Psoas muscle (tissue), 7 donors: ENCODE measurements at regions not wholly inside any gene's neighbourhood (a gene's known extent, or its start where the extent isn't known, plus 50 kb on each side); places are given as distances from the start of the nearest gene placed in this dataset.

Source experiments
- ATAC-seq, 4 donors: fragments of 200-7000 bp; cut with Tn5 transposase; one replicate each; pipeline ENCODE4 v1.9.1; 2020; ENCODE audit warnings: moderate library complexity in 3 of 4, mild to moderate bottlenecking in 2 of 4
- DNase-seq, 2 donors: peaks; one replicate each; pipeline ENCODE4 v3.0.0-alpha.2; 2020
- H3K27ac ChIP-seq: fragments of 200-600 bp; one replicate; pipeline ENCODE4 v1.8.0; 2022
- H3K27me3 ChIP-seq, 3 donors: fragments of 200-600 bp in 1 of 3; one replicate each; pipeline versions ENCODE4 v1.6.1 to v1.8.0; 2013 to 2022; ENCODE audit warnings: low read length in 2 of 3, mild to moderate bottlenecking in 2 of 3, moderate library complexity in 1 of 3; ENCODE audit not compliant: insufficient read depth in 3 of 3
- H3K36me3 ChIP-seq, 2 donors: fragments of 200-600 bp in 1 of 2; one replicate each; pipeline versions ENCODE4 v1.6.1 to v1.8.0; 2013 to 2022; ENCODE audit warnings: low read depth in 1 of 2, mild to moderate bottlenecking in 1 of 2, moderate library complexity in 1 of 2; ENCODE audit not compliant: insufficient read depth in 1 of 2
- H3K4me1 ChIP-seq: fragments of 200-600 bp; one replicate; pipeline ENCODE4 v1.8.0; 2022
- H3K4me3 ChIP-seq: fragments of 200-600 bp; one replicate; pipeline ENCODE4 v1.8.0; 2022; ENCODE audit warnings: mild to moderate bottlenecking
- H3K9me3 ChIP-seq: fragments of 200-600 bp; one replicate; pipeline ENCODE4 v1.8.0; 2022
- CTCF ChIP-seq: fragments of 200-600 bp; IDR thresholded peaks from one replicate; pipeline ENCODE4 v1.8.0; 2022; ENCODE audit warnings: antibody characterized with exemption
- WGBS, 3 donors: extraction: QIAGEN DNeasy Blood & Tissue Kit; methylation state at CpG; one replicate each; pipeline versions ENCODE4 v1.1.6 to v1.1.7; 2013; 5-methylcytosine and 5-hydroxymethylcytosine counted together
- intact Hi-C, 2 donors: fragments of 100-400 bp; cut with DNase I; formaldehyde crosslinking; loops; one replicate each; pipeline versions ENCODE4 v1.11.0 to v1.14.2; 2022
- donor health status: healthy with polysubstance abuse.
- donor health status: DM: no; HTN: no; CAD: no; lungs with moderate emphysema.
- donor health status: Bipolar disorder and iron deficiency.
- donor health status: healthy.
- donor health status: DM: yes; HTN: yes; CAD: no.
- donor health status: DM: no; HTN: no; CAD: no.
- donor health status: DM: yes; HTN: yes; CAD: no.

GRCh38 chr15:47186075-47186474 is 531.2 kb upstream of the SEMA6D start:
- intact Hi-C loops: no loop called here
- Histone ChIP-seq H3K4me3 (no peak overlapping the region), H3K36me3 (no peaks in the 10 kb centered on the region), H3K9me3 (no peaks in the 10 kb centered on the region), H3K4me1 (no peaks in the 10 kb centered on the region), H3K27me3 (peaks cover 6 to 50% (median 7%) of the 10 kb centered on the region in 3 donors), H3K27ac (no peak overlapping the region)
- WGBS, 3 donors: 67 to 88% (median 83%) methylated on average over 3 of the region's 3 CpGs
- DNase-seq (no peak), ATAC-seq (no peak)
- TF ChIP-seq CTCF: no peak

- Histone ChIP-seq H3K27ac (no peak overlapping the region), H3K27me3 (peaks cover 6 to 23% (median 7%) of the 10 kb centered on the region in 3 donors), H3K4me3 (no peak overlapping the region), H3K9me3 (no peaks in the 10 kb centered on the region), H3K36me3 (no peaks in the 10 kb centered on the region), H3K4me1 (no peaks in the 10 kb centered on the region)
- no peak for TF ChIP-seq CTCF
- DNase-seq: no peak
- ATAC-seq: no peak
- intact Hi-C loops: no loop called here
- WGBS, 3 donors: 35 to 52% (median 47%) methylated on average over 1 of the region's 1 CpG
Observed at GRCh38 chr15:47188758-47189507, 528.4 kb upstream of the SEMA6D start.

GRCh38 chr15:47194718-47195117 is 522.6 kb upstream of the SEMA6D start:
- no peak overlapping the region for H3K4me3 ChIP-seq
- intact Hi-C loops: loop anchor here (1.0 to 10.0 kb wide), 9 partner anchors 280 to 1160 kb away; partner anchors contain the start of gene SEMA6D (in 1 of the 2)
- H3K36me3 ChIP-seq: no peaks in the 10 kb centered on the region
- H3K4me1 ChIP-seq: no peaks in the 10 kb centered on the region
- H3K27ac ChIP-seq: no peak overlapping the region
- no peak for DNase-seq
- H3K27me3 ChIP-seq: no peaks in the 10 kb centered on the region
- no peak for ATAC-seq
- peak; percentile 40 for TF ChIP-seq CTCF
- H3K9me3 ChIP-seq: no peaks in the 10 kb centered on the region
- 21 to 36% (median 25%) methylated on average over 2 of the region's 2 CpGs for WGBS, 3 donors

GRCh38 chr15:47196048-47196447 is 521.3 kb upstream of the SEMA6D start:
- Histone ChIP-seq H3K27ac (no peak overlapping the region), H3K4me3 (no peak overlapping the region), H3K4me1 (no peaks in the 10 kb centered on the region), H3K36me3 (no peaks in the 10 kb centered on the region), H3K9me3 (no peaks in the 10 kb centered on the region), H3K27me3 (no peaks in the 10 kb centered on the region)
- TF ChIP-seq CTCF: peak; percentile 85
- peak; percentile 97 to 100 (median 98) for ATAC-seq
- peak; percentile 80 to 86 for DNase-seq
- WGBS, 3 donors: 0% methylated on average over 4 of the region's 4 CpGs
- intact Hi-C loops: loop anchor here in 1 of 2 donors (5.0 to 10.0 kb wide), 5 partner anchors 279 to 1159 kb away; partner anchors contain the start of gene SEMA6D
